ENCODE measurements at regions not wholly inside any gene's neighbourhood (a gene's known extent, or its start where the extent isn't known, plus 50 kb on each side); places are given as distances from the start of the nearest gene placed in this dataset.

DNA sequence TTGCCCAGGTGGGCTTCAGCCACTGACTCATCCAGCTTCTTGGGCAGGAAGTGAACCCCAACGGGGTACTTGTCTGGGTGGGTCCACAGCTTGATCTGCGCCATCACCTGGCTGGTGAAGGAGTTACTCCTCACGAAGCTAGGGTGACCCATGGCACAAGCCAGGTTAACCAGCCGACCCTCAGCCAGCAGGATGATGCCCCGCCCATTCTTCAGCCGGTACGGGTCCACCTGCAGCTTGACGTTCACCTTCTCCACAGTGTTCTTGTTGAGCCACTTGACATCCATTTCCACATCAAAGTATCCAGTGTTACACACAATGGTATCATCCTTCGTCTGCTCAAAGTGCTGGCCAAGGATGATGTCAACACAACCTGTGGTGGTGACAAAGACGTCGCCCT lies 121.3 kb upstream of the NXPH2 start:
- H3K4me3 ChIP-seq (ENCODE audit: low read depth, low read length) = no peak overlapping the region
- H3K36me3 ChIP-seq (ENCODE audit: control insufficient read depth, insufficient read depth, low read length) = no peaks in the 10 kb centered on the region
- CTCF ChIA-PET = no interaction called here
- DNase-seq (ENCODE audit: low read depth) = no peak
- H3K27me3 ChIP-seq (ENCODE audit: control insufficient read depth, insufficient read depth, low read length) = no peaks in the 10 kb centered on the region
- POLR2A ChIA-PET = no interaction called here
- TF ChIP-seq, protein P1, sequence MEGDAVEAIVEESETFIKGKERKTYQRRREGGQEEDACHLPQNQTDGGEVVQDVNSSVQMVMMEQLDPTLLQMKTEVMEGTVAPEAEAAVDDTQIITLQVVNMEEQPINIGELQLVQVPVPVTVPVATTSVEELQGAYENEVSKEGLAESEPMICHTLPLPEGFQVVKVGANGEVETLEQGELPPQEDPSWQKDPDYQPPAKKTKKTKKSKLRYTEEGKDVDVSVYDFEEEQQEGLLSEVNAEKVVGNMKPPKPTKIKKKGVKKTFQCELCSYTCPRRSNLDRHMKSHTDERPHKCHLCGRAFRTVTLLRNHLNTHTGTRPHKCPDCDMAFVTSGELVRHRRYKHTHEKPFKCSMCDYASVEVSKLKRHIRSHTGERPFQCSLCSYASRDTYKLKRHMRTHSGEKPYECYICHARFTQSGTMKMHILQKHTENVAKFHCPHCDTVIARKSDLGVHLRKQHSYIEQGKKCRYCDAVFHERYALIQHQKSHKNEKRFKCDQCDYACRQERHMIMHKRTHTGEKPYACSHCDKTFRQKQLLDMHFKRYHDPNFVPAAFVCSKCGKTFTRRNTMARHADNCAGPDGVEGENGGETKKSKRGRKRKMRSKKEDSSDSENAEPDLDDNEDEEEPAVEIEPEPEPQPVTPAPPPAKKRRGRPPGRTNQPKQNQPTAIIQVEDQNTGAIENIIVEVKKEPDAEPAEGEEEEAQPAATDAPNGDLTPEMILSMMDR (IDR thresholded peaks at IDR 0.05; ENCODE audit: insufficient read depth, low read depth, low read length) = no peak

DNA sequence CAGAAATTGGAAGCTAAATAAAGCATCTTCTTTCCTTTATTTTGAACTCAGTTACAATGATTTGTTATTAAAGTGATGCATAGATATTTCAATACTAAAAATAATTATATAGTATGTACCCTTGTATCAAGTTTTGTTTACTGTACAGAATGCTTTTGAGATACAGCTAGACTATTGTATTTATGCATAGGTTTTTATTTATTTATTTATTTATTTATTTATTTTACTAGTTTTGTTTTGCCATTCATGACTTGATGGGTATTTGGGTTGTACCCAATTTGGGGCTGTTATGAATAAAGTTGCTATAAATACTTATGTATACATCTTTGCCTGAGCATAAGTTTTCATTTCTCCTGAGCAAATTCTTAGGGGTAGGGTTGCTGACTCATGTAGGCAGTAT lies 118.7 kb upstream of the NXPH2 start:
- ChIA-PET POLR2A (no interaction called here), CTCF (no interaction called here)
- TF ChIP-seq, protein P1 (IDR thresholded peaks at IDR 0.05; ENCODE audit: insufficient read depth, low read depth, low read length) = no peak
- Histone ChIP-seq H3K36me3 (ENCODE audit: control insufficient read depth, insufficient read depth, low read length) (no peaks in the 10 kb centered on the region), H3K4me3 (ENCODE audit: low read depth, low read length) (no peak overlapping the region), H3K27me3 (ENCODE audit: control insufficient read depth, insufficient read depth, low read length) (no peaks in the 10 kb centered on the region)
- DNase-seq (ENCODE audit: low read depth) = no peak

DNA sequence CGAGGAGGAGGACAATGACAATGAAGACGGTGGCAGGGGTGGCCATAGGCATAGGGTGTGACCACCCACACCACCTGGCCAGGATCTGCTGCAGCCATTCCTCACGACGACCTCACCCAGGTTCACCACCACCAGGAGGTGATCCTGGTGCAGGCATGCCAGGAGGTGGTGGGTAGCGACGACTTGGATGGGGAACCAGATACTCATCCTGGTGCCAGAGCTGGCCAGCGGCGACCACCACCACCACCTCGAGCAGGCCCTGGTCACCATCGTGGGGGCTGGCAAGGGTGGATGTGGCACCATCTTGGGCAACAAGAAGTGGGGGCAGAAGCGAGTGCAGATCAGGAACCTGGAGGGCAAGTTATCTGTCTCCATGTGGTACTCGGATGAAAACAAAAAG lies 117.1 kb upstream of the NXPH2 start:
- POLR2A ChIA-PET = no interaction called here

DNA sequence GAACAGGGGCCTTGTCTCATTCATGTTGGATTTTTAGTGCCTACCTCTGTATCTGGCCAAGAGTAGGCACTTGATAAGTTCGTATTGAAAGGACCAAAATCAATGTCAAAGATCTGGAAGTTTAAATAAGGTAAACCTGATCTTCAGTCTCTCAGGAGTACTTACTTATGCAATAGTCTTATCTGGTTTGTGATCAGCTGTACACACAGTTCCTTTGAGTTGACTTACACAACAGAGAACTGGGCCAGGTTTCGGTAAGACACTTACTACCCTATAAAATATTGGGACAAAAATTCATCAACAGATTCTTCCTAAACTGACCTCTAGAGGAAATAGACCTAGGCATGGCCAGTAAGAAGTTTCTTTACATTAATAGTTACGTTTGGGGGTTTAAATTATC lies 113.6 kb upstream of the NXPH2 start:
- Histone ChIP-seq H3K36me3 (ENCODE audit: control insufficient read depth, insufficient read depth, low read length) (no peaks in the 10 kb centered on the region), H3K27me3 (ENCODE audit: control insufficient read depth, insufficient read depth, low read length) (no peaks in the 10 kb centered on the region), H3K4me3 (ENCODE audit: low read depth, low read length) (no peak overlapping the region)
- no peak for DNase-seq (ENCODE audit: low read depth)
- CTCF ChIA-PET = no interaction called here
- TF ChIP-seq, protein P1 (IDR thresholded peaks at IDR 0.05; ENCODE audit: insufficient read depth, low read depth, low read length) = no peak
- POLR2A ChIA-PET = no interaction called here

More for the DNA sequence above, 117.1 kb upstream of the NXPH2 start:
- Histone ChIP-seq H3K4me3 (ENCODE audit: low read depth, low read length) (no peak overlapping the region), H3K27me3 (ENCODE audit: control insufficient read depth, insufficient read depth, low read length) (no peaks in the 10 kb centered on the region), H3K36me3 (ENCODE audit: control insufficient read depth, insufficient read depth, low read length) (no peaks in the 10 kb centered on the region)
- TF ChIP-seq, protein P1 (IDR thresholded peaks at IDR 0.05; ENCODE audit: insufficient read depth, low read depth, low read length) = no peak
- no peak for DNase-seq (ENCODE audit: low read depth)
- CTCF ChIA-PET = no interaction called here

DNA sequence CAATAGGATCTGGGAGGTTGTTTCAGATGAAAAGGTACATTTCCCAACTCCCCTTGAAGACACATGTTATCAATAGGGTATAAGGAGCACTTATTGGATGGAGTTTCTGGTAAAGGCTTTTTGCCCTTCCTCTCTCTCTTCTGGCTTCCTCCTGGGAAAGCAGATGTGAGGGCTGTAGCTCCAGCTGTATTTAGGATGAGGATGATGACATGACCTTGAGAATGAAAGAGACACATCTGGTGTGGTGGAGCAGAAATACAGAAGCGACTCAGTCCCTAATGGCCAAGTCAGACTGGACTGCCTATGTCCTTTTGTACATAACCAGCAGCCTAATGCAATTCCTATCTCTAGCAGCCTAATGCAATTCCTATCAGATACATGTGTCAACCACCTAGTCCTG lies 100.9 kb upstream of the NXPH2 start:
- no peaks in the 10 kb centered on the region for H3K36me3 ChIP-seq (ENCODE audit: control insufficient read depth, insufficient read depth, low read length)
- H3K27me3 ChIP-seq (ENCODE audit: control insufficient read depth, insufficient read depth, low read length) = no peaks in the 10 kb centered on the region
- ChIA-PET POLR2A (no interaction called here), CTCF (no interaction called here)
- H3K4me3 ChIP-seq (ENCODE audit: low read depth, low read length) = no peak overlapping the region
- no peak for DNase-seq (ENCODE audit: low read depth)
- TF ChIP-seq, protein P1 (IDR thresholded peaks at IDR 0.05; ENCODE audit: insufficient read depth, low read depth, low read length) = no peak

Data from BJ (cell line).